VCaP (cell line): ENCODE measurements at regions not wholly inside any gene's neighbourhood (a gene's known extent, or its start where the extent isn't known, plus 50 kb on each side); places are given as distances from the start of the nearest gene placed in this dataset.

Source experiments
- H3K27ac ChIP-seq: fragments of 450-650 bp; 2 replicates; pipeline ENCODE4 v1.5.1; 2017
- CTCF ChIP-seq: fragments of 450-650 bp; conservative IDR thresholded peaks from 2 replicates; pipeline ENCODE4 v1.5.1; 2017; ENCODE audit warnings: mild to moderate bottlenecking, moderate library complexity

DNA sequence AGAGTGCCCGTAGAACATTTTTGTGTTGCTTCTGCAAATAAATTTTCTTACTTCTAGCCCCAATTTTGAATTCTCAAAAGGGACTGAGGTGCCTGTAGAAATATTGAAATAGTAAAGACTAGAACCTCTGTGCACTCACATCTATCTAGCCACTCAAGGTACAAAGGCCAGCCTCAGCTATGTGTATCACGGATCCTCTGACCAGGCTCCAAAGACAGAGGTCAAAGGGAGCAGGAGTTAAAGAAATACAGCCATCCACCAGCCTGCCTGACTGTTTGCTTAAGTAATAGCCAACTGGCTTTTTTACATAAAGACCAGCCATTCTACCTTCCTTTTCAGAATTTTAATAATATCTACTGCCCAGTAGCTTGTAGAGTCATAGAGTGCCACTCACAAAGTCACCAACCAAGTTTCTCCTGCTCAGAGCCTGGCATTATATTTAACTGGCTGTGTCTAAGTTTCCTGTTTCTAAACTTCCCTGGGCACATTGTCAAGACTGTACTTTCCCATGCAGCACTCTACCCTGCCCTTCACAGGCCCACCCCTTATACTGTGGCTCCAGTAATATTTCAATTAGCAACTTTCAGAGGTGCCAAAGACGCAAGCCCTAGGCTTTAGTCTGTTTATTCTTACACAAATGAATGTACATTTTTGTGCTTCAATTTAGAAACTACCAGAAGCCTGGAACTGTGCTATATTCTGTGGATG, 338.3 kb upstream of the NT5C1B start:
- H3K27ac ChIP-seq = no peak overlapping the region
- no peak for TF ChIP-seq CTCF

GRCh38 chr2:18926631-18927524, 337.5 kb upstream of the NT5C1B start:
- no peak for TF ChIP-seq CTCF
- H3K27ac ChIP-seq = no peak overlapping the region

- H3K27ac ChIP-seq = no peak overlapping the region
- TF ChIP-seq CTCF = no peak
These were observed 335.9 kb upstream of the NT5C1B start for GRCh38 chr2:18925296-18925695.

DNA sequence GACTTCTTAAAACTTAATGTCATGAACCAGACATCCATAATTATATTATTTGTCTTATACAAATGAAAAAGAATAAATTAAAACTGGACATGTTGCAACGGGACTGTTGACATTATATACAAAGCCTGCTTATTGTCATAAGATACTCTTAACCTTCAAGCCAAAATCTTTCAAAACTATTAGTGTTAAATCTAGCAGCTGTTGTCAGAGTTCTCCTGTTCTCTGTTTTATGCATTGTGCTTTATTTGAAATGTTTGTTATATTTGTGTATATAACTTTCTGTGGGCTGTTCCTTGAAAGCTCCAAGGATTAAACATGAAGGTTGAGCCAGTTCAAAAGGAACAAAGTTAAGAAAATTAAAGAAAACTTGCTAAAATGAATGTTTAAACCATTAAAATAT, 335.5 kb upstream of the NT5C1B start:
- H3K27ac ChIP-seq = no peak overlapping the region
- no peak for TF ChIP-seq CTCF

DNA sequence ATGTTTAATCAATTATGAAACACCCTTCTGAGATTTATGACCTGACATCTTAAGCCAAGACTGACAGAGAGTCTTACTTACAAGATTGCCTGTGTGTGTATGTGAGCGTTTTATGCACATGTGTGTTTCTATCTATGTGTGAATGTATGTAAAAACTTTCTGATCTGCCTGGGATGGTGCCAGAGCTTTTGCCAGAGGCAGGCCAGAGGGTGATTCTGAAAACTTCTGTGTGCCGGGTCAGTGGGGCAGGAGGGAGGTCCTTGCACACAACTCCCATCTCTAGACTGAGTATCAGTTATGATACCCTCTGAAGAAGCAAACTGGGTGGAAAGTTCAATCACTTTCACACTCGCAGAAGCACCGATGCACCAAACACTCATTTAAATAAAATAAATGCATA, 335.0 kb upstream of the NT5C1B start:
- TF ChIP-seq CTCF = no peak
- no peak overlapping the region for H3K27ac ChIP-seq

DNA sequence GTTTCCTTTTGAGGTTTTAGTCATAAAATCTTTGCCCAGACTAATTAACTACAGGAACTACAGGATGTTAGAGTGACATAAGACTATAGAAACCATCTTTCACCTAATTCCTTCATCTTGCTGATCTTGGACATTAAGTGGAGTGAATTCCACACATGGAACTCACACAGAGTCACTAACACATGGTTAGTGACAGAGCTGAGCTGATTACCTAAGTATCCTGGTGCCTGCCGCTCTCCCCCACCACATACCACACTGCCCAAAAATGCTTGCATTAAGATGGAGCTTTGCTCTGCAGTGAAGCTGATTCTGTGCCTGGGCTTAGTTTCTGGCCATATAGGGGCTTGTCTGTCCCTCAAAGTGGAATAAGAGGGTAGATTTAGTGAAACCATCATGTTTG, 332.9 kb upstream of the NT5C1B start:
- no peak for TF ChIP-seq CTCF
- H3K27ac ChIP-seq = no peak overlapping the region

DNA sequence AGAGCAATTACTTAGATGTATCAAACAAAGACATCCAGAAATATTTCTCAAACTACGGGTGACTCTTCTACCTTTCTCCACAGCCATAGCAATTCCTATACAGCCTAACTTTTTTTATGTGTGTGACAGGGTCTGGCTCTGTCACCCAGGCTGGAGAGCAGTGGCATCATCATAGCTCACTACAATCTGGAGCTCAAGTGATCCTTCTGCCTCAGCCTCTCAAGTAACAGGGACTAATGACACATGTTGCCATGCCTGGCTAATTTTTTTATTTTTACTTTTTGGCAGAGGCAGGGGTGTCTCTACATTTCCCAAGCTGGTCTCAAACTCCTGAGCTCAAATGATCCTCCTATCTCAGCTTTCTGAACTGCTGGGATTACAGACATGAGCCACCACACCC, 328.9 kb upstream of the NT5C1B start:
- TF ChIP-seq CTCF = no peak
- no peak overlapping the region for H3K27ac ChIP-seq
